Left ventricle myocardium superior (tissue), 1 donor: ENCODE measurements at regions not wholly inside any gene's neighbourhood (a gene's known extent, or its start where the extent isn't known, plus 50 kb on each side); places are given as distances from the start of the nearest gene placed in this dataset.

Experiments used
- ATAC-seq: fragments of 200-7000 bp; cut with Tn5 transposase; one replicate; pipeline ENCODE4 v1.9.1; 2020; ENCODE audit warnings: mild to moderate bottlenecking, moderate library complexity
- DNase-seq: peaks from one replicate; pipeline ENCODE4 v3.0.0-alpha.2; 2020
- intact Hi-C: fragments of 100-400 bp; cut with micrococcal nuclease; formaldehyde crosslinking; loops from one replicate; pipeline ENCODE4 v1.11.0; 2022
- donor health status: DM: no; HTN: yes; CAD: no; lungs with severe emphysema.

DNA sequence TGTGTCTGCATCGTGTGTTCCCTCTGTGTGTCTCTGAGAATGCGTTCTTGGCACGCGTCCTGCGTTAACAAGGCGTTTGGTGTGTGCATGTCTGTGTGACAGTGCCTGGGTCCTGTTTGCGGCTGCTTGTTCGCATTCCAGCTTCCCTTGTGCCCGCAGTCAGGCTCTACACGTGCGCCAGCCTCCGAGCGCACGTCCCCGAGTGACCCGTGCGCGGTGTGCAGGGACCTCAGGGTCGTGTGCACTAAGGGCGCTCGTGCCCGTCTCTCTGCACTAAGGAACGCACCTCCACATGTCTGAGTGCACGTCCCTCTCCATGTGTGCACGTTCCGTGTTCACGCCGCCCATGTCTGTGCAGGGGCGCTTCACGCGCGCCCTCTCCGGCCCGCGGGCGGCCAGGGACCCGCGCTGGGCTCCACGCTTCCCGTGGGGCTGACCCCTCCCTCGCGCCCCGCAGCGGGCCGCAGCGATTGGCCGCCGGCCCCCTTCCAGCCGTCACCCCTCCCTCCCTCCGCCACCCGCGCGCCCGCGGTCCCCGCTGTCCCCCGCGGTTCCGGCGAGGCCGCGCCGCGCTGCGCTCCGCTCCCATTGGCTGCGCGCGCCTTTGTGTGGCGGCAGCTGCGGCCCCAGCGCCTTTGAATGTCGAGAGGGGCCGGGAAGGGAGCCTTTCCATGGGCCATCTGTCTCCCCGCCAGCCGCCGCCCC, 229.4 kb downstream of the HAUS1 start:
- ATAC-seq, result peak; percentile 90
- intact Hi-C loops, result no loop called here
- DNase-seq, result peak; percentile 77

DNA sequence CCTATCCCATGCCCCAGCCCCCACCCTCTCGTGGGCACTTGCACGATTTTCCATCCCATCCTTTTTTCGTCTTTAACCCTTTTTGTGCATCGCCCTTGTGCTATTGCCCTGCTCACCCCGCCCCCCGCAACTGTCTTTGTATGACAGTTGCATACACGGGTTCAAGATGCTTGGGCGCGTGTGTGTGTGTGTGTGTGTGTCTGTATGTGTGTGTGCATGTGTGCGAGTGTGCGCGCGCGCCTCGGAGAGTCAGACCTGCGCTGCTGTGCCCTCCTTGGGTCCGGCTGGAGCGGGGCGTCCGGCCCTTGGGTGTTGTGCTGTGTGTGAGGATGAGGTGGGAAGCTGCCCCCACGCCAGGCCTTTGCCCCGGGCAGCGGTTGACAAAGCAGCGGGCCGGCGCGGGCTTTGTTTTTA, 230.7 kb downstream of the HAUS1 start:
- peak; percentile 8 for ATAC-seq
- peak; percentile 52 for DNase-seq
- intact Hi-C loops, result no loop called here

DNA sequence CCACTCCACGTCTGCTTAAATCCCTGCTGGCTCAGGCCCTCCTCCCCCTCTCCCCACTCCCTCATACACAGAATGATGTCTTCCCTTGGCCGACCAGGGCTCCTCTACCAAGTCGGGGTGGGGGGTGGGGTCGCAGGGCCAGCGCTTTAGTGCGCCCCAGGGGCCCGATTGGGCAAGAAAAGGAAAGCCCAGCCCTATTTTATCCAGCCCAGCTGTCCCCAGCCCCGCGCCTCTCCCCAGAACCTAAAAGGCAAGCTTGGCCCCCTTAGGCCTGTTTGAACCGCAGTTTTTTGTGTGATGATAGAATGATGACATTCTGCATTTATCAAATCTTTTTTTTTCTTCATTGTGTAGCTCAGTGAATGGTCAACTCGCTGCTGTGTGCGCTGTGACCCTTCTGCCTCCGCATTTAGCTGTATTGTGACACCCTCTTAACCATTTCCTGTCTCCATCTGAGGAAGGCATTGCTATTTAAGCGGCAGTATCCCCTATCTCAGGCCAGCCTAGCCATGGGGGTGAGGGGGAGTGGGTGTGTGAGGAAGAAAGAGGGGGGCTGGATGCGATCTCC, 231.4 kb downstream of the HAUS1 start:
- ATAC-seq, result peak; percentile 18
- intact Hi-C loops, result no loop called here

DNA sequence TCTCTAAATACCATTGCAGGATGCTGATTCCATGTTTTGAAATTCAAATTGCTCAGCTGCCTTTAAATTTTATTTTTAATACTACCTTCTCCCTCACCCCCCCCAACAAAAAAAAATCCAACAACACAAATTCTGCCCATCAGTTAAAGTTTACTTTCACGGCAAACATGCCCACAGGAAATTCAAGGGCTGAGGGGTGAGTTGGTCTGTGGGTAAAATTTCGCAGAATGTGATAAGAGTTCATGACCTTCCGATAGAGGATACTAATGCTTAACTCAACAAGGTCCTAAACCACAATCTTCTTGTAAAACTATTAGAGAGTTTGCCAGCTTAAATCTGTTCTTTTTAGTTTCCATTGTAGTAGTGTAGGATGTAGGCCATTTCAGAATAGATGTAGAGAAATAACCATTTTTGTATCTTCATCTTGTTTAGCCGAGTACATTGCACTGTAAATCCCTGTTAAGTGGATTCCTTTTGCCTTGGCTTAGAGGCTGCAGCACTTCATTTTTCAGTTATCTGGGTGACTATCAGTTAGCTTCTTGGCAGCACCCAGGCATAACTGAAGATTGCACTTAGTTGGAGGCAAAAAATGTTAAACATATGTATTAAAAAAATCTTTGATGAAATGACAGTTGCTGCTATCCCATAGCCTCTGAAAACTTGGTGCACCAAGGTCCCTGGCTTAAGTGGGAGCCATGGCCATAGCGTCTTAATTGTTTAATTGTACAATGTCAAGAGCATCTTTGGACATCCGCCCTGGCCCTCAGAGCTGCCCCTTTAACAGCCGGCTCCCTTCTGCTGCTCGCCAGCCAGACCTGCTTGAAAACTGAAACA, 232.3 kb downstream of the HAUS1 start:
- ATAC-seq (no peak), DNase-seq (no peak)
- intact Hi-C loops, result no loop called here

More for the DNA sequence above, 231.4 kb downstream of the HAUS1 start:
- DNase-seq, result peak; percentile 47

DNA sequence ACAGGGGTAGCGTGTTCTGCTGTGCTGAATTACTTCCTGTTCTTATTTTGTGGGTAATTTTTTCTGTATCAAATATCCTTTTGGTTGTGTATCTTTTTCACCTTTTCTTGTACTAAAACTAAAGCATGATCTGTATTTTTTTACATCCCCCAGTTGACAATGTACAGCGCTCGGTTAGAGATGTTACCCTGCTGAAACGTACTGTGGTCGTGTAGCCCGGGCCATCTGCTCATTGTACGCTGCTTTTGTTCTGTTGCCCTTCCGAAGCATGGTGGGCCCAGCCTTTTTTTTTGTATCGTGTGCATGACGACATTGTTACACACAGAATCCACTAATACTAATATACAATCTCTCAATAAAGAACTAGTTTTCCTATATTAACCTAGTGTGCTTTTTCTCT, 233.1 kb downstream of the HAUS1 start:
- ATAC-seq, result no peak
- intact Hi-C loops, result no loop called here
- DNase-seq, result no peak

DNA sequence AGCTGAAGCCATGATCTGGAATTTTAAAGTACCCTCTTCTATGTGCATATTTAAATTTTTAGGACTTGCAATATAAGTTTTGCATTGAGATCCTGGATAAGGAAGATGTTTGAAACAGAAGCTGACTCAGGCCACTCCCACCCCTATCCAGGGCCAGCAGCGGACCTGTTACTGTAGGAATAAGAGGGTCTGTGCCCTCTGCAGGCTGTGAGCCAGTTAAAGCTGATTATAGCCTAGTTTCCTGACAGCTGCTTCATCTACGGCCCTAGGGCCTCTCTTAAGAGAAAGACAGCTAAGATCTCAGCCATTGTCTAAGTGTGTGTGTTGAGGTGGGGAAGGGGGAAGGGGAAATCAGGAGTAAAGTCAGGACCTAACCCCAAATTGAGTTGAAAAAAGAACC, 234.0 kb downstream of the HAUS1 start:
- intact Hi-C loops, result no loop called here
- no peak for ATAC-seq
- DNase-seq, result no peak

DNA sequence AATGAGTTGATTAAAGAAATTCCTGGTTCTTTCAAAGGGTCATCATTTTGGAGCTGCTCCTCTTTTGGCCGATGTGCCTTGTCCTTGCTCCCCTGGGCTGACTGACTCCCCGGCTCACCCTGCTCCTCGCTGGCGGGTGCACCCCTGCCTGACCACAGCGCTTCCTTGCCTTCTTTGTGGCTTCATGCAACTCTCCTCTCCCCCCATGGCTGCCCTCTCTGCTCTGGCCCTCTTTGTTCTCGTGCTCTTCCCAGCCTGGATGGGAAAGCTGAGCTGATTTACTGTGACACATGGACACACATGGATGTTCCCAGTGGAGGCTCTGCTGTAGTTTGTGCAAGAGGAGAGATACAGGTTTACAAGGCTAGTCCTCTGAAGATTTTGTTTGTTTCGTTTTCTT, 234.6 kb downstream of the HAUS1 start:
- intact Hi-C loops, result no loop called here
- DNase-seq, result no peak
- no peak for ATAC-seq

DNA sequence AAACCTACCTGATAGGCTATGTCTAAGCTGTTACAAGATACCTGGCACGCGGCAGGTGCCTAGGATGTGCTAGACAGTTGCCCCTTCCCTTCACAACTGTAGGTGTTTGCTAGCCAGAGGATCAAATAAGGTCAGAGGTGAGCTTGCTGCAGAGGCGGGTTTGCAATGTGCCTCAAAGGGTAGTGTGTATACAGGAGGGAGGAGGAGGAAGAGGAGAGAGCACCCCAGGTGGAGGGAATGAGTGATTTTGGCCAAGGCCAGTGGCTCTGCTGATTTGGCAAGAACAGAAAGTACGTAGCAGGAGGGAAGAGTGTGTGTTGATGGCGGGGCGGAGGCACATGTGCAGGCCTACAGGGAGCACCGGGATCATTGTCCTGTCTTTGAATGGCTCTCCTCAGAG, 236.5 kb downstream of the HAUS1 start:
- DNase-seq, result no peak
- no peak for ATAC-seq
- intact Hi-C loops, result no loop called here

DNA sequence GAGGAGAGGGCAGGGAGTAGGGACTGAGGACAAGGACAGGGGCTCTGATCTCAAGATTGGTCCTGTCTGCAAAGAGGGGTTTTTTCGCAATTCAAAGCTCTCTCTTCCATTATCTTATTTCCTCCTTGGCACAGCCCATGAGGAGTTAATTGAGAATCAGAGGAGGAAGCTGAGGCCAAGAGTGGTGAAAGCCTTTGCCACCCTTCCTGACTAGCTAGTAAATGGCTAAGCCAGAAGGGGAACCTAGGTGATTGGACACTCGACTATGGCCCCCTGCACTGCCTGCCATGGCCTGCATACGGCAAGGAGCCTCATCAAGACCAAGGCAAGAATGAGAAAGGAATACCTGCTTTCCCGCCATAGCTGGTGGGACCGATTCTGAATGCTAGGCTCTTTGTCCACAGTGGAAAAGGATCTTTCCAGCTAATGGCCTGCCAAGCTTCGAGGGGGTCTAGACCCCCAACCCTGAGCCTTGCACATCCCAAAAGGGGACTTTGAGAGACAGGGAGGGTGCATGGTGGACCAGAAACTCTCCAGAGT, 237.9 kb downstream of the HAUS1 start:
- ATAC-seq, result no peak
- intact Hi-C loops, result no loop called here
- DNase-seq, result no peak

DNA sequence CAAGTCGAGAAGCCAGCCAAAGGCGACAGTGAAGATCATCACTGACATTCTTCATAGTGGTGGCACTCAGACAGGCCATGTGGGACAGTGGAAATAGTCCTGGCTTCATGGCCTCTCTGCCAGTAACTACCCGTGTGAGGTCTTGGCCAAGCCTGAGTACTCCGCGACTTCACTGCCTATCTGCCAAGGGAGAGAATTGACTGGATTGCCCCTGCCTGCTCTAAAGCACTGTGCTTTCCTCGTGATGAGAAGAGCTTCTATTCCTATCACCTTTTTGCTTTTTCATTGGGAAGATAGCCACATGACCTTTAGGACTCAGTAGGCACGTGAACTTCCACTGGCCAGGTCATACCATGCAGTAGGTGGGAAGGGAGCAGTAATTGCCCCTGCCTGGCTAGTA, 239.3 kb downstream of the HAUS1 start:
- peak; percentile 40 for DNase-seq
- intact Hi-C loops, result no loop called here
- peak; percentile 83 for ATAC-seq

DNA sequence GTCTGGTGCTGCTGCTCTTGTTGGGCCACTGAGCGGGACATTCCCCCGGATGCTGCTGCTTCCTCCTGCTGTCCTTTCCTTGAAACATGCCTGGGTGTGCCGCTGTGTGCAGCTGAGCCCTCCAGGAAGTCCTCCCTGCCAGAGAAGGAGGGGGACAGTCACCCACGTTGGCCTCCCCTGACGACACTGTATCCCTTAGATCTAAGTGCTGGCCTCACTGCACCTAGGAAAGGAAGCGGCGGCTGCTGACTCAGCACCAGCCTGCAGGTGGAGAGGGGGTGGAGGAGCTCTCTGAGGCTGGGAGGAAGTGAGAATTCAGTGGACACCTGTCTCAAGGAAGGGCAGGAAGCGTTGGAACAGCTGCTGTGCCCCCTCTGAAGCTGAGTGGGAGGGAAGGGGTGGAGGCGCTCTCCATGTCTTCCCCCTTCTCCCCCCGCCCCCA, 239.8 kb downstream of the HAUS1 start:
- DNase-seq, result peak; percentile 50
- peak; percentile 61 for ATAC-seq
- intact Hi-C loops, result no loop called here

DNA sequence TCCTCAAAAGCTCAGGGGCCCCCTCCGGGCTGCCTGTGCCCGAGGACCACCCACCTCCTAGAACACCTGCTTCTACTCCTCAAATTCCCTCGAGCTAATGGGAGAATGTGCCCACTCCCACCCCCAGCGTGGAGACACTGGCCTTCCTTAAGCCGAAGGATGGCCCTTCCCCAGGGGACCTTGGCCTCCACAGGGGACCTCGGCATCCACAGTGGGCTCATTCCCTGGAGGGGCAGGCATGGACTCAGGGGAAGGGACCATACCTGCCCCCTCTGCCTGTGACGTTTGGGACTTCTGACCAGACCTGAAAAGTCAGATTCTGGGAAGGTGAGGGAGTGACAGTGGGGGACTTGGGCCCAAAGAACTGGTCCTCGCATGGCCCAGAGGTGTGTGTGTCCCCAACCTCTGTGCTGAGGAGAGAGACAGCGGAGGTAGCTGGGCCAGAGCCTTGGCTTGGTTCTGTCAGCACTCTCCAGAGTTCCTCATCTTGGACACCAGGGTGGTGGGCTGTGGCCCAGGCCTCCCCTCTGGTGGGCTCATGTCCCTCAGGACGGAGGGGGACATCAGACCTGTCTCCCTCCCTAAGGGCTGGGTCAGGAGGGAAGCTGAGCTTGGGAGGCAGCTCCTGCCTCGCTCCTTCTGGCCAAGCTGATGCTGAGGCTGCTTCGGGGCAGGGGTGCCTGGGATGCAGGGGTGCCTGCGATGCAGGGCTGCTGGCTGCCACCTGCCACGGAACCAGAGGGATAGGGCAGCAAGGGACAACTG, 240.4 kb downstream of the HAUS1 start:
- DNase-seq (no peak), ATAC-seq (no peak)
- intact Hi-C loops, result no loop called here

DNA sequence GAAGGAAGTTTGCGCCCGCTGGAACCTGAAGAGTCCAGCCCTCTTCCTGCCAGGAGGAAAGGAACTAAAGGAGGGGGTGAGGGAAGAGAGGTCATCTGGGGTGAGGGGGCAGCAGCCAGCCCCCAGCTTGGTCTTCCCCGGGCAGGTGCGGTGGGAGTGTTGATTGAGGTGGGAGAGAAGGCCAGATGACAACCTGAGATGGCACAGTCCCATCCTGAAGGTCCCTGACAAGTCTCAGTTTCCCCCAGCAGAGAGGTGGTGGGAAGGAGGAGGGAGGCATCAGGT, 240.9 kb downstream of the HAUS1 start:
- no peak for DNase-seq
- intact Hi-C loops, result no loop called here
- no peak for ATAC-seq

DNA sequence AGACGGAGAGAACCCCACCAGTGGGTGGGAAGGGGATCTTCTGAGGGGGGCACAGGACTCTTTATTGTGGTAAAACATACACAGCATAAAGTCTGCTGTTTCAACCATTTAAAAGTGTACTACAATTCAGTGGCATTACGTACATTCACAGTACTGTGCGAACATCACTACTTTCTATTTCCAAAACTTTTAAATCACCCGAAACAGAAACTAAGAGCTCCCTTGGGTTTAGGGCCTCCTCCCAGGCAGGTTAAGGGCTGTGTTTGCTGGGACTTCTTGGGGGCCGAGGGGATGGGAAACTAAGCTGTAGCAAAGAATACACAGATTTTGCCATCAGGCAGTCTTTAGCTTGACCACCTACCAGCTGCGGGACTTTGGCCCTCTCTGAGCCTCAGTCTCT, 242.0 kb downstream of the HAUS1 start:
- DNase-seq, result no peak
- ATAC-seq, result no peak
- intact Hi-C loops, result no loop called here

DNA sequence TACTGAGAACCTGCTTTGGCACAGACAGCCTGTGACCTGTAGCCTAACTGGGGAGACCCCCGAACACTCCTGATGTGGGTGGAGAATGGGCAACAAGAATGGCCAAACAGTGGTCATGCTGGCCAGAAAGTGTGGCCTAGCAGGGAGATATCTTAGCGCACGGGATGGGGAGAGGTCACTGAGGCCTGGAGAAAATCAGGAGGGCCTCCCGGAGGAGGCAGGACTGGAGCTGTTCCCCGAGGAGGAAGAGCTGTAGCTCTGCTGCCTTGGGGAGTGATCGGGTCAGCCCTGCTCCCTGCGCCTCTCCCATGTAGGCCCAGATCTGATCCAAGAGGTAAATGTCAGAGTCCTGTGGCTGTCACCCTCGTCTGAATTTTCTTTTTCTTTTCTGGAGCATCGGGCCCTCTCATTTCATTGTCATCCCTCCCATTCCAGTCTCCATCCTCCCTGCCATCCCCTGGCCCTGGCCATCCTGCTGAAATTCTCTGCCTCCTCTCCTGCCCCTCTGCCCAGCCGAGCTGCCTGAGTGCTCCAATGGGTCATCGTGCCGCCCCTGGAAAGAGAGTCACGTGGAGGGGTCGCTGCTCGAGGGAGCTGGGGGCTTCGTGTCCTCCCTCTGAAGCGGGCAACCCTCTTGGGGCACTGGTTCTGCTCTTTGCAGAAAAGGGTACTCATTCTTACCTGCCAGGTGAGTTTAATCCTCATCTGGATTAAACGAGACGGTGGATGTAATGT, 242.9 kb downstream of the HAUS1 start:
- ATAC-seq, result no peak
- intact Hi-C loops, result no loop called here
- no peak for DNase-seq

DNA sequence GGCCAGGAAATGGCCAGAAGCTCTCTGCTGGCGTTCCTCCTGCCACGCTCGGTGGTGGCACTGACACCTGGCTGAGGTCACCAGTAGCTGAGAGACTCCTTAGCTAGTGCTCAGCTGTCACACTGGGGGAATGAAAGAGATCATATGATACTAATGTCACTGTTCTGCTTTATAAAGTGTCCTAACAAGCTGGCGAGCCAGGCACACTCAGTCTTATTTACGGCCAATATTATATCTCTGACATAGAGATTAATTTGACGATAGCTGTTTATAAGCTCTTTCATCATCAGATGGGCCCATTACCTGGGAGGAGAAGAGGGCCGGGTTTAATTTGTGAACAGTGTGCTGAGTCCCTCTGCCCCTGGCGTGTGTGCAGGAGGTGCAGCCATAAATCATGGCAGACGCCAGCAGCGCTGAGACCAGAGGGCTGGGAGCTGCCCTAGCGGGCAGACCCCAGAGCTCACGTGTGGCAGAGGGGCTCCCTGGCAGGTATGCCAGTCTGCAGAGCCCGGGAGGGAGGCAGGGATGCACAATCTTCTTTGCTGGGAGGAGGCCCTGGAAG, 246.5 kb downstream of the HAUS1 start:
- ATAC-seq (no peak), DNase-seq (no peak)
- intact Hi-C loops, result no loop called here

DNA sequence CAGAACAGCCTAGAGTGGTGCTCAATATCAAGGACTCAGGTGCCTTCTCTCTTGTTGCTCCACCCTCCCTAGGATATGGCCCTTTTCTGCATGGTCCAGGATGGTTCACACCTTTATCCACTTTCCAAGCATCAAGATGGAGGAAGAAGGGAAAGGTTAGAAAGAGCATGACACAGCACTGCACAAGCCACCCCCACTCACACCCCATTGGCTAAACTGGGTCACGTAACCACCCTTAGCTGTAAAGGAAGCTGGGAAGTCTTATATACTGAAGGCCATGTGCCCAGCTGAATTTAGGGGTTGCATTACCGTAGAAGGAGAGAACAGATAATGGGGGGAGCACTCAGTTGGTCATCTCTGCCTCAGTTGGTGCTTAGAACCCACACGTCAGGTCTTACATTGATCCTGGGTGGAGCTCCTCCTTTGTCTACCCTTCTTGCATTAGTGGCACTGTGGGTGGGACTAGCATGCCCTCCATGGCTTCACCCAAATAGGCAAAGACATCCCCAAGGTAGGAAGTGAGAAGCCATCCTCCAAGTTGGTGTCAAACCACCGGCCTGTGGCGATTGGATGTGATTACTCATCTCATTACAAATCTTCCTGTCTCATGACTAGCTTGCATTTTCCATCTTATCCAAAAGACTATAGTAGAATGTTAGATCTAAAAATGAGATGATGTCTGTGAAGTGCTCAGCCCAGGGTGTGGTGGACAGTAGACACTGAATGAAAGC, 248.5 kb downstream of the HAUS1 start:
- DNase-seq, result no peak
- ATAC-seq, result no peak
- intact Hi-C loops, result no loop called here

DNA sequence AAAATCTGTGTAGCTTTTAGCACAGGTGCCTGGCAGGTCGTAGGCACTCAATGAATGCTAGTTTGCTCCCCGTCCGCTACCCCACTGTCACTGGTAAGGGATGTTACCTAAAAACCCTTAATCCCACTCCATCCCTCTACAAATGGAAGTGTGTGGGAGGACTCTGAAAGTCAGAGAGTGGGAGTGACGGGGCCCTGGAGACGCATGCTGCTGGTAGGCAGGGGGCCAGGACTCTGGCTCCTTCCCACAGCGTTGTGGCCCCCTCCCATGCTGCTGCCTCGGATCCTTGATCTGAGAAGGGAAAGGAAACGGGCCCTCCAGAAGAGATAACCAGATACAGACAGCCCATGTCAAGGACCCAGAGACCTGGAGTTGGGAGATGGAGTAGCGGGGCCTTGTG, 249.3 kb downstream of the HAUS1 start:
- ATAC-seq, result no peak
- intact Hi-C loops, result no loop called here
- DNase-seq, result no peak
